BE2C (cell line): ENCODE measurements at regions not wholly inside any gene's neighbourhood (a gene's known extent, or its start where the extent isn't known, plus 50 kb on each side); places are given as distances from the start of the nearest gene placed in this dataset.

Source experiments
- DNase-seq: peaks from one replicate; pipeline ENCODE4 v3.0.0-alpha.2; 2020
- H3K27me3 ChIP-seq: fragments of 250-450 bp; sonication (Bioruptor Pico); 2 replicates; pipeline ENCODE4 v1.5.1; 2020; ENCODE audit warnings: mild to moderate bottlenecking
- H3K36me3 ChIP-seq: fragments of 250-450 bp; sonication (Bioruptor Pico); 2 replicates; pipeline ENCODE4 v1.5.1; 2020; ENCODE audit warnings: mild to moderate bottlenecking
- H3K4me1 ChIP-seq: fragments of 250-450 bp; sonication (Bioruptor Pico); 2 replicates; pipeline ENCODE4 v1.5.1; 2020
- H3K4me3 ChIP-seq: 2 replicates; pipeline ENCODE4 v1.5.1; 2011; ENCODE audit warnings: low read depth, low read length
- H3K9me3 ChIP-seq: fragments of 250-450 bp; sonication (Bioruptor Pico); 2 replicates; pipeline ENCODE4 v1.5.1; 2020
- TF ChIP-seq, protein P1 (sequence below): IDR thresholded peaks from 2 replicates; pipeline ENCODE4 v1.5.1; 2012; ENCODE audit warnings: mild to moderate bottlenecking, low read depth, low read length

DNA sequence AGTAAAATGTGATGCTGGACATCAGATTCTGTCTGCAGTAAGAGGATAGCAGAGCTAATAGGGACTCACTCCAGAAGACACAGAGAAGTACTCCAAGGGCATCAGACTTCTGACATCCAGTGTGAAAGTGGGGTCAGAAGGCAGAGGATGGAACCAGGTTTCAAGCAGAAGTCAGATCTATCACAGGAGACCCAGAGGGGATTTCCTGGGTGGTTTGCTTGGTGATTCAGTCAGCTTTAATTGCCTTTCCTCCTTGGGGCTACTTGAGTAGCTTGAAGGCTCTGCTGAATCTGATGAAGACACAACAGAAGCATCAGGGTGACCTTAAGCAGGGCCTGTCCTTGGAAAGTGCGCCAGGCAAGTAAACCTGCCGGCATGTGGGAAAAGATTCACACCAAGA is 300.6 kb downstream of the COG6 start:
- Histone ChIP-seq H3K4me3 (no peak overlapping the region), H3K27me3 (no peaks in the 10 kb centered on the region), H3K36me3 (no peaks in the 10 kb centered on the region), H3K9me3 (no peaks in the 10 kb centered on the region), H3K4me1 (no peaks in the 10 kb centered on the region; the same call in 1 of the 2 replicates)
- no peak for DNase-seq
- TF ChIP-seq, protein P1, sequence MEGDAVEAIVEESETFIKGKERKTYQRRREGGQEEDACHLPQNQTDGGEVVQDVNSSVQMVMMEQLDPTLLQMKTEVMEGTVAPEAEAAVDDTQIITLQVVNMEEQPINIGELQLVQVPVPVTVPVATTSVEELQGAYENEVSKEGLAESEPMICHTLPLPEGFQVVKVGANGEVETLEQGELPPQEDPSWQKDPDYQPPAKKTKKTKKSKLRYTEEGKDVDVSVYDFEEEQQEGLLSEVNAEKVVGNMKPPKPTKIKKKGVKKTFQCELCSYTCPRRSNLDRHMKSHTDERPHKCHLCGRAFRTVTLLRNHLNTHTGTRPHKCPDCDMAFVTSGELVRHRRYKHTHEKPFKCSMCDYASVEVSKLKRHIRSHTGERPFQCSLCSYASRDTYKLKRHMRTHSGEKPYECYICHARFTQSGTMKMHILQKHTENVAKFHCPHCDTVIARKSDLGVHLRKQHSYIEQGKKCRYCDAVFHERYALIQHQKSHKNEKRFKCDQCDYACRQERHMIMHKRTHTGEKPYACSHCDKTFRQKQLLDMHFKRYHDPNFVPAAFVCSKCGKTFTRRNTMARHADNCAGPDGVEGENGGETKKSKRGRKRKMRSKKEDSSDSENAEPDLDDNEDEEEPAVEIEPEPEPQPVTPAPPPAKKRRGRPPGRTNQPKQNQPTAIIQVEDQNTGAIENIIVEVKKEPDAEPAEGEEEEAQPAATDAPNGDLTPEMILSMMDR, result no peak

DNA sequence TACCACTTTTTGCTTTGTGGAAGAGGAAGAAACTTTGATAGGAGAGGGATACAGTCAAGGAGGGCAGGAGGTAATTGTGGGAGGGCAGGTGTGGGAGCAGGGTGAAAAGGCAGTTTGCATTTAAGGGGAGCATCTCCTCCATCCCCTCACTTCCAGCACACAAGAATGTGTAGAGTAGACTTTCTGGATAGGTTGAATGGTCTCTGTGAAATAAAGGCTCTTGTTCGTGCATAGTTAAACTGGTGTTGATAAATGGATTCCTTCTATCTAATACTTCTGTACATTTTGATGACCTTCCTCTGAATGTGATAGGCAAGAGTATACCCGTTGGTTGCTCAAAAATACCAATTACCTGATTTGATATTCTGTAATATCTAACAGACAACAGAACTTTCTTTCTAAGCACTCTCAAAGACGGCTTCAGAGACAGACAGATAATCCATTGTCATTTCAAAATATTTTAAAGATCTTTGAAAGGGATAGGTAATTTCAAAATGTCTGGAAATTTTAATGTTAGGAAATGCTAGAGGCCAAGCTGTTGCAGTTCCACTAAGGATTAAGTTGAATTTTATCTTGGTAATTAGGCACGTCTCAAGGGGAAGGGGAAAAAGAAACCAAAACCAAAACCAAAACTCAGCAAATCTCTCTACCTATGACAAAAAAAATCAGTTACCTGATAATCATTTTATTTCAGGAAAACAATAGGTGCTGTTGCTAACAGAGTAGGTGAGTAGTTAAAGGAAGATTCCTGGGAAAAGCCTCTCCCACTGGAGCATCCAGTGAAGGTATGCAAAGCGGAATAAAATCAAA is 302.6 kb downstream of the COG6 start:
- DNase-seq, result no peak
- Histone ChIP-seq H3K9me3 (no peaks in the 10 kb centered on the region), H3K4me3 (no peak overlapping the region), H3K4me1 (no peaks in the 10 kb centered on the region; the same call in 1 of the 2 replicates), H3K36me3 (no peaks in the 10 kb centered on the region), H3K27me3 (no peaks in the 10 kb centered on the region)
- TF ChIP-seq, protein P1, result no peak

GRCh38 chr13:39959497-39960144 is 304.2 kb downstream of the COG6 start:
- no peak for DNase-seq
- TF ChIP-seq, protein P1, result no peak
- H3K27me3 ChIP-seq, result no peaks in the 10 kb centered on the region
- no peak overlapping the region for H3K4me3 ChIP-seq
- no peaks in the 10 kb centered on the region for H3K9me3 ChIP-seq
- H3K4me1 ChIP-seq, result no peaks in the 10 kb centered on the region; the same call in 1 of the 2 replicates
- no peaks in the 10 kb centered on the region for H3K36me3 ChIP-seq

DNA sequence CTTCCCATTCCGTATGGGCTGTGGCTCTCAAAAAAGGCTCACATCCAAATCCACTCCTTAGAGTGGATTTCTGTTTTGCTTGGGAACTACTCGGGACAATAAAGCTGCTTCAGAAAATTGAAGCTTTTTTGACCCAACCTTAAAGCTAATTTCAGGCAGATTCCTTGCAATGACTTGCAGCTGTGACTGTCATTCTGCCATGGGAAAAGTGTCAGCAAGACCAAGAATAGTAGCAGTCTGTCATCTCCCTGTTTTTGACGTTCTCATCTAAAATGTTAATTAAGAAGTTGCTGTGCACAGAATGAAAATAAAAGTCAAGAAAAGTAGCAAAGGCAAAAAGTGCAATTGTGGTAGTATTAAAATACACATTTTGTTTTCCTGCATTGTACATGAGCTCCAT is 304.7 kb downstream of the COG6 start:
- no peak for DNase-seq
- TF ChIP-seq, protein P1, result no peak
- no peak overlapping the region for H3K4me3 ChIP-seq
- no peaks in the 10 kb centered on the region for H3K27me3 ChIP-seq
- H3K4me1 ChIP-seq, result no peaks in the 10 kb centered on the region; the same call in 1 of the 2 replicates
- H3K9me3 ChIP-seq, result no peaks in the 10 kb centered on the region
- no peaks in the 10 kb centered on the region for H3K36me3 ChIP-seq

GRCh38 chr13:39961036-39961435 is 305.6 kb downstream of the COG6 start:
- TF ChIP-seq, protein P1, result no peak

DNA sequence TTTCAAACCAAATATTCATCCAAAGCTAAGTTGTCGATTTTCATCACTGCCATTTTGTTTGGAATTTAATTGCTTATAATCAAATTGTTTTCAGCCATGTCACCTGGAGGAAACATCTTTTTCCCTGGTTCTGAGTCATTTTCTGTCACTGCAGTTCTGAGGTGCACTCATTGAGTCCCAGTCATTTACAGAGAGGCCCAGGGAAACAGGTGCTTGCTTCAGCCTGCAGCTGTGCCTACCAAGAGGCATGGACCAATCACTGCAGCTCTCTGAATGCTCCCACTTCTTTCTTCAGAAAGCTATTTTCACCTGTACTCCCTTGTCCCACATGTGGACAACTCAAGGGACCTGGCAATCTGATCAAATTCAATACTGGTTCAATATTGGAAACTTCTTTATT is 308.1 kb downstream of the COG6 start:
- no peaks in the 10 kb centered on the region; the same call in 1 of the 2 replicates for H3K4me1 ChIP-seq
- H3K27me3 ChIP-seq, result no peaks in the 10 kb centered on the region
- no peak for DNase-seq
- TF ChIP-seq, protein P1, result no peak
- H3K9me3 ChIP-seq, result no peaks in the 10 kb centered on the region
- H3K36me3 ChIP-seq, result no peaks in the 10 kb centered on the region
- H3K4me3 ChIP-seq, result no peak overlapping the region

More at GRCh38 chr13:39961036-39961435, 305.6 kb downstream of the COG6 start:
- Histone ChIP-seq H3K4me3 (no peak overlapping the region), H3K36me3 (no peaks in the 10 kb centered on the region), H3K9me3 (no peaks in the 10 kb centered on the region), H3K4me1 (no peaks in the 10 kb centered on the region; the same call in 1 of the 2 replicates), H3K27me3 (no peaks in the 10 kb centered on the region)
- DNase-seq, result no peak
